HEK293 (cell line): ENCODE measurements at regions not wholly inside any gene's neighbourhood (a gene's known extent, or its start where the extent isn't known, plus 50 kb on each side); places are given as distances from the start of the nearest gene placed in this dataset.

Source experiments
- CTCF ChIA-PET: fragments of 350-600 bp; formaldehyde crosslinking; extraction: SDS; loops from one replicate; lab custom pipeline; 2021; ENCODE audit warnings: antibody characterized with exemption; lab: Yijun Ruan, JAX
- POLR2A ChIA-PET: fragments of 300-600 bp; formaldehyde crosslinking; extraction: SDS; loops from one replicate; lab custom pipeline; 2020; ENCODE audit warnings: antibody characterized with exemption, inconsistent platforms; lab: Yijun Ruan, JAX
- H3K27ac ChIP-seq: fragments of 200-500 bp; sonication (Bioruptor generic); 2 replicates; pipeline ENCODE4 v1.5.1; 2014; ENCODE audit warnings: low read depth, low read length, control low read depth, inconsistent platforms; ENCODE audit errors: extremely low read depth
- H3K36me3 ChIP-seq, 2 experiments: fragments of 200-500 bp in 1 of 2; sonication (Bioruptor generic) in 1 of 2; 1 replicate in 1 of 2; 2 replicates in 1 of 2; pipeline ENCODE4 v1.5.1; 2014 to 2017; ENCODE audit warnings: inconsistent platforms in 2 of 2, low read length in 2 of 2; ENCODE audit not compliant: control insufficient read depth in 2 of 2, insufficient read depth in 1 of 2
- H3K4me1 ChIP-seq: fragments of 200-500 bp; sonication (Bioruptor generic); 2 replicates; pipeline ENCODE4 v1.5.1; 2014; ENCODE audit warnings: mild to moderate bottlenecking, low read length, inconsistent platforms; ENCODE audit not compliant: control insufficient read depth, insufficient read depth
- H3K4me3 ChIP-seq: 2 replicates; pipeline ENCODE4 v1.5.1; 2011; ENCODE audit warnings: low read depth, mild to moderate bottlenecking, control low read depth, low read length, moderate library complexity
- H3K9me3 ChIP-seq: fragments of 200-500 bp; sonication (Bioruptor generic); 2 replicates; pipeline ENCODE4 v1.5.1; 2014; ENCODE audit warnings: low read depth, low read length, inconsistent platforms; ENCODE audit not compliant: control insufficient read depth, insufficient read depth
- KLF10 ChIP-seq: fragments of 450-650 bp; IDR thresholded peaks from 2 replicates; pipeline ENCODE4 v1.5.1; 2018; ENCODE audit warnings: missing biosample characterization, mild to moderate bottlenecking, missing genetic modification characterization
- KLF9 ChIP-seq: fragments of 450-650 bp; formaldehyde crosslinking; IDR thresholded peaks from 2 replicates; pipeline ENCODE4 v1.5.1; 2016; ENCODE audit warnings: missing biosample characterization, missing genetic modification characterization, low read depth
- MZF1 ChIP-seq: fragments of 450-650 bp; formaldehyde crosslinking; IDR thresholded peaks from 2 replicates; pipeline ENCODE4 v1.5.1; 2017; ENCODE audit warnings: missing biosample characterization, missing genetic modification characterization, borderline replicate concordance
- SCRT1 ChIP-seq: fragments of 450-650 bp; formaldehyde crosslinking; IDR thresholded peaks from 2 replicates; pipeline ENCODE4 v1.5.1; 2016; ENCODE audit warnings: missing biosample characterization, missing genetic modification characterization, borderline replicate concordance
- SP3 ChIP-seq: fragments of 450-650 bp; formaldehyde crosslinking; IDR thresholded peaks from 2 replicates; pipeline ENCODE4 v1.5.1; 2016; ENCODE audit warnings: missing biosample characterization, missing genetic modification characterization
- ZNF157 ChIP-seq: fragments of 450-650 bp; formaldehyde crosslinking; IDR thresholded peaks from 2 replicates; pipeline ENCODE4 v1.5.1; 2016; ENCODE audit warnings: missing biosample characterization, missing genetic modification characterization
- ZNF202 ChIP-seq: fragments of 450-650 bp; formaldehyde crosslinking; IDR thresholded peaks from 2 replicates; pipeline ENCODE4 v1.5.1; 2016; ENCODE audit warnings: missing biosample characterization, missing genetic modification characterization, borderline replicate concordance
- ZNF274 ChIP-seq, 2 experiments: fragments of 200-500 bp in 1 of 2; fragments of 450-650 bp in 1 of 2; sonication (Bioruptor generic) in 1 of 2; formaldehyde crosslinking in 1 of 2; IDR thresholded peaks; 2 replicates each; pipeline versions ENCODE4 v1.5.1 to v1.6.1; 2014 to 2016; ENCODE audit warnings: borderline replicate concordance in 1 of 2, inconsistent platforms in 1 of 2, low read length in 1 of 2, missing biosample characterization in 1 of 2, missing genetic modification characterization in 1 of 2
- ZNF341 ChIP-seq: fragments of 450-650 bp; formaldehyde crosslinking; IDR thresholded peaks from 2 replicates; pipeline ENCODE4; 2016; ENCODE audit warnings: low read depth, missing biosample characterization, missing genetic modification characterization
- ZNF366 ChIP-seq: fragments of 450-650 bp; formaldehyde crosslinking; conservative IDR thresholded peaks from 2 replicates; pipeline ENCODE4 v1.5.1; 2016; ENCODE audit warnings: missing biosample characterization, missing genetic modification characterization
- ZNF37A ChIP-seq: fragments of 450-650 bp; IDR thresholded peaks from 2 replicates; pipeline ENCODE4 v1.5.1; 2018; ENCODE audit warnings: missing biosample characterization, missing genetic modification characterization
- ZNF426 ChIP-seq: fragments of 450-650 bp; formaldehyde crosslinking; IDR thresholded peaks from 2 replicates; pipeline ENCODE4 v1.5.1; 2017; ENCODE audit warnings: missing biosample characterization, missing genetic modification characterization, mild to moderate bottlenecking, inconsistent platforms, moderate library complexity
- ZNF510 ChIP-seq: fragments of 450-650 bp; formaldehyde crosslinking; IDR thresholded peaks from 2 replicates; pipeline ENCODE4 v1.5.1; 2018; ENCODE audit warnings: mild to moderate bottlenecking, missing genetic modification characterization, missing biosample characterization; ENCODE audit not compliant: insufficient replicate concordance
- ZNF549 ChIP-seq: fragments of 450-650 bp; IDR thresholded peaks from 2 replicates; pipeline ENCODE4 v1.5.1; 2018; ENCODE audit warnings: missing biosample characterization, missing genetic modification characterization, mild to moderate bottlenecking, inconsistent platforms, moderate library complexity
- ZNF558 ChIP-seq: fragments of 450-650 bp; formaldehyde crosslinking; IDR thresholded peaks from 2 replicates; pipeline ENCODE4 v1.5.1; 2016; ENCODE audit warnings: missing biosample characterization, missing genetic modification characterization
- ZNF571 ChIP-seq: fragments of 450-650 bp; formaldehyde crosslinking; IDR thresholded peaks from 2 replicates; pipeline ENCODE4 v1.5.0; 2017; ENCODE audit warnings: missing biosample characterization, missing genetic modification characterization
- ZNF600 ChIP-seq: fragments of 450-650 bp; formaldehyde crosslinking; IDR thresholded peaks from 2 replicates; pipeline ENCODE4 v1.5.1; 2016; ENCODE audit warnings: missing biosample characterization, missing genetic modification characterization
- ZNF629 ChIP-seq: fragments of 450-650 bp; formaldehyde crosslinking; IDR thresholded peaks from 2 replicates; pipeline ENCODE4 v1.5.1; 2017; ENCODE audit warnings: missing biosample characterization, missing genetic modification characterization
- ZNF658 ChIP-seq: fragments of 450-650 bp; formaldehyde crosslinking; IDR thresholded peaks from 2 replicates; pipeline ENCODE4; 2016; ENCODE audit warnings: missing biosample characterization, missing genetic modification characterization
- ZNF768 ChIP-seq: fragments of 450-650 bp; formaldehyde crosslinking; IDR thresholded peaks from 2 replicates; pipeline ENCODE4 v1.5.1; 2018; ENCODE audit warnings: missing biosample characterization, mild to moderate bottlenecking, missing genetic modification characterization
- ZNF776 ChIP-seq: fragments of 450-650 bp; formaldehyde crosslinking; IDR thresholded peaks from 2 replicates; pipeline ENCODE4 v1.5.0; 2017; ENCODE audit warnings: missing biosample characterization, missing genetic modification characterization, borderline replicate concordance
- ZNF785 ChIP-seq: fragments of 450-650 bp; formaldehyde crosslinking; IDR thresholded peaks from 2 replicates; pipeline ENCODE4 v1.5.1; 2016; ENCODE audit warnings: missing biosample characterization, missing genetic modification characterization
- ZNF792 ChIP-seq: fragments of 450-650 bp; formaldehyde crosslinking; IDR thresholded peaks from 2 replicates; pipeline ENCODE4 v1.5.1; 2016; ENCODE audit warnings: missing biosample characterization, missing genetic modification characterization
- TF ChIP-seq, protein P1 (sequence below): fragments of 450-650 bp; formaldehyde crosslinking; IDR thresholded peaks from 2 replicates; pipeline ENCODE4 v1.5.1; 2016; ENCODE audit warnings: missing biosample characterization, missing genetic modification characterization
- TF ChIP-seq, protein P2 (sequence below): fragments of 450-650 bp; formaldehyde crosslinking; IDR thresholded peaks from 2 replicates; pipeline ENCODE4 v1.5.1; 2017; ENCODE audit warnings: missing biosample characterization, missing genetic modification characterization
- TF ChIP-seq, protein P3 (sequence below): fragments of 450-650 bp; formaldehyde crosslinking; IDR thresholded peaks from 2 replicates; pipeline ENCODE4 v1.5.1; 2016; ENCODE audit warnings: missing biosample characterization, missing genetic modification characterization
- TF ChIP-seq, protein P4 (sequence below): fragments of 450-650 bp; formaldehyde crosslinking; IDR thresholded peaks from 2 replicates; pipeline ENCODE4 v1.5.1; 2016; ENCODE audit warnings: missing biosample characterization, missing genetic modification characterization

DNA sequence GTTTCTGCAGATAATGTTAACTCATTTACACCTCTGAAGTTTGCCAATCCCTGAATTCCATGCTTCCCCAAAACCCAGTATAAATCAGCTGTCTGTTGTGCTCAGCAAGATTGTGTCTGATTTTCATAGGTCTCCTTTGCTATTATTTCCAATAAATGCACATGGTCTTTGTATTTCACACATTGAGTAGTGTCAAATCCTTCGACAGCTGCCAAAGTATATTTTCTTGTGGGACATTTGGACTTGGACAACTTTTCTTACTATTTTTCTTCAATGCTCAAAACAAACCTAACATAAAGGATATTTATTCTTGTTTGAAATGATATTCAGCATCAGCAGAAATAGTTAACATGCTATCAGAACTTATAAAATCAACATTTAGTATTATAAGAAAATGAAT lies 406.1 kb upstream of the OR4E1 start (continued):
- TF ChIP-seq MZF1 (tag by site-specific recombination) (no peak), ZNF426 (no peak), ZNF37A (tag by site-specific recombination) (no peak), ZNF792 (tag by site-specific recombination) (no peak)
- TF ChIP-seq, protein P1, sequence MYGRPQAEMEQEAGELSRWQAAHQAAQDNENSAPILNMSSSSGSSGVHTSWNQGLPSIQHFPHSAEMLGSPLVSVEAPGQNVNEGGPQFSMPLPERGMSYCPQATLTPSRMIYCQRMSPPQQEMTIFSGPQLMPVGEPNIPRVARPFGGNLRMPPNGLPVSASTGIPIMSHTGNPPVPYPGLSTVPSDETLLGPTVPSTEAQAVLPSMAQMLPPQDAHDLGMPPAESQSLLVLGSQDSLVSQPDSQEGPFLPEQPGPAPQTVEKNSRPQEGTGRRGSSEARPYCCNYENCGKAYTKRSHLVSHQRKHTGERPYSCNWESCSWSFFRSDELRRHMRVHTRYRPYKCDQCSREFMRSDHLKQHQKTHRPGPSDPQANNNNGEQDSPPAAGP = no peak
- TF ChIP-seq, protein P2, sequence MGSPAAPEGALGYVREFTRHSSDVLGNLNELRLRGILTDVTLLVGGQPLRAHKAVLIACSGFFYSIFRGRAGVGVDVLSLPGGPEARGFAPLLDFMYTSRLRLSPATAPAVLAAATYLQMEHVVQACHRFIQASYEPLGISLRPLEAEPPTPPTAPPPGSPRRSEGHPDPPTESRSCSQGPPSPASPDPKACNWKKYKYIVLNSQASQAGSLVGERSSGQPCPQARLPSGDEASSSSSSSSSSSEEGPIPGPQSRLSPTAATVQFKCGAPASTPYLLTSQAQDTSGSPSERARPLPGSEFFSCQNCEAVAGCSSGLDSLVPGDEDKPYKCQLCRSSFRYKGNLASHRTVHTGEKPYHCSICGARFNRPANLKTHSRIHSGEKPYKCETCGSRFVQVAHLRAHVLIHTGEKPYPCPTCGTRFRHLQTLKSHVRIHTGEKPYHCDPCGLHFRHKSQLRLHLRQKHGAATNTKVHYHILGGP (tag by site-specific recombination) = no peak

DNA sequence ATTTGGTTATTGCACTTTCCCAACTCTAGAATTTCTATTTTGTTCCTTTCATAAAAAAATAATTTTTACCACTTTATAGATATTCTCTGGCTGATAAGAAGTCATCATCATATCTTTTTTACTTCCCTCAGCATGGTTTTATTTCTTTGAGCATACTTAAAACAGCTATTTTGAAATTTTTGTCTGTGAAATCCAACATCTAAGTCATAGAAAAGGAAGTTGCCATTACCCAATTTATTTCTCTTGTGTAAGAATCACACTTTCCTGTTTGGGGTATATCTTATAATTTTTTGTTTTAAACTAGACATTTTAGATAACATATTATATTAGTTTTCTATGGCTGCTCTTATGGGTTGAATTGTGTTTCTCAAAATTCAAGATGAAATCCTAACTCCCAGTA lies 400.2 kb upstream of the OR4E1 start:
- no peak for TF ChIP-seq ZNF785 (tag by site-specific recombination)
- TF ChIP-seq ZNF549 (tag by site-specific recombination) = no peak
- no peak for TF ChIP-seq ZNF341 (tag by site-specific recombination)
- TF ChIP-seq ZNF202 (tag by site-specific recombination) = no peak
- TF ChIP-seq SCRT1 (tag by site-specific recombination) = no peak
- H3K4me3 ChIP-seq = no peak overlapping the region
- H3K9me3 ChIP-seq = no peaks in the 10 kb centered on the region
- H3K4me1 ChIP-seq = no peaks in the 10 kb centered on the region
- H3K36me3 ChIP-seq = no peaks in the 10 kb centered on the region
- ChIA-PET CTCF (no interaction called here), POLR2A (no interaction called here)
- H3K27ac ChIP-seq = no peak overlapping the region

DNA sequence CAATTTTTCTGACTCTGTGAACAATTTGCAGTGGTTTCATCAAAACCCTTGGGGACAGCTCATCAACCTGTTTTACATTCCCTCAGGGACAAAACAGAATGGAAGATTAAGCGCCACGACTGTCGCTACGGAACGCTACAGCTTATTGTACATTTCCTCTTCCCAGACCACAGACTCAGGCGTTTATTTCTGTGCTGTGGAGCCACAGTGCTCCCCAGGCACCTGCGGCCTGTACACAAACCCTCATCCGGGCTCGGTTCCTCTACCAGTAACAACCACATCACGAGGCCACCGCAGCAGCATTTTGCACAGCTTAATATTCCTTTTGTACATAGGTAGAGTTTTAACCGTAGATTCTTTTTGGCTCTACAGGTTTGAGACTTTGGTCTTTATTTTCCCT lies 397.4 kb upstream of the OR4E1 start:
- Histone ChIP-seq H3K4me1 (no peaks in the 10 kb centered on the region), H3K27ac (no peak overlapping the region), H3K4me3 (no peak overlapping the region), H3K9me3 (no peaks in the 10 kb centered on the region)
- POLR2A ChIA-PET = no interaction called here
- TF ChIP-seq SP3 = no peak
- TF ChIP-seq ZNF366 = no peak
- TF ChIP-seq ZNF658 (tag by site-specific recombination) = no peak
- TF ChIP-seq, protein P3, sequence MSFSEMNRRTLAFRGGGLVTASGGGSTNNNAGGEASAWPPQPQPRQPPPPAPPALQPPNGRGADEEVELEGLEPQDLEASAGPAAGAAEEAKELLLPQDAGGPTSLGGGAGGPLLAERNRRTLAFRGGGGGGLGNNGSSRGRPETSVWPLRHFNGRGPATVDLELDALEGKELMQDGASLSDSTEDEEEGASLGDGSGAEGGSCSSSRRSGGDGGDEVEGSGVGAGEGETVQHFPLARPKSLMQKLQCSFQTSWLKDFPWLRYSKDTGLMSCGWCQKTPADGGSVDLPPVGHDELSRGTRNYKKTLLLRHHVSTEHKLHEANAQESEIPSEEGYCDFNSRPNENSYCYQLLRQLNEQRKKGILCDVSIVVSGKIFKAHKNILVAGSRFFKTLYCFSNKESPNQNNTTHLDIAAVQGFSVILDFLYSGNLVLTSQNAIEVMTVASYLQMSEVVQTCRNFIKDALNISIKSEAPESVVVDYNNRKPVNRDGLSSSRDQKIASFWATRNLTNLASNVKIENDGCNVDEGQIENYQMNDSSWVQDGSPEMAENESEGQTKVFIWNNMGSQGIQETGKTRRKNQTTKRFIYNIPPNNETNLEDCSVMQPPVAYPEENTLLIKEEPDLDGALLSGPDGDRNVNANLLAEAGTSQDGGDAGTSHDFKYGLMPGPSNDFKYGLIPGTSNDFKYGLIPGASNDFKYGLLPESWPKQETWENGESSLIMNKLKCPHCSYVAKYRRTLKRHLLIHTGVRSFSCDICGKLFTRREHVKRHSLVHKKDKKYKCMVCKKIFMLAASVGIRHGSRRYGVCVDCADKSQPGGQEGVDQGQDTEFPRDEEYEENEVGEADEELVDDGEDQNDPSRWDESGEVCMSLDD = no peak
- no peak for TF ChIP-seq ZNF629
- no peak for TF ChIP-seq ZNF274 (IDR thresholded peaks at IDR 0.05; ENCODE audit: low read length)
- TF ChIP-seq ZNF274 (tag by site-specific recombination; IDR thresholded peaks at IDR 0.05; ENCODE audit: borderline replicate concordance) = no peak
- TF ChIP-seq, protein P4, sequence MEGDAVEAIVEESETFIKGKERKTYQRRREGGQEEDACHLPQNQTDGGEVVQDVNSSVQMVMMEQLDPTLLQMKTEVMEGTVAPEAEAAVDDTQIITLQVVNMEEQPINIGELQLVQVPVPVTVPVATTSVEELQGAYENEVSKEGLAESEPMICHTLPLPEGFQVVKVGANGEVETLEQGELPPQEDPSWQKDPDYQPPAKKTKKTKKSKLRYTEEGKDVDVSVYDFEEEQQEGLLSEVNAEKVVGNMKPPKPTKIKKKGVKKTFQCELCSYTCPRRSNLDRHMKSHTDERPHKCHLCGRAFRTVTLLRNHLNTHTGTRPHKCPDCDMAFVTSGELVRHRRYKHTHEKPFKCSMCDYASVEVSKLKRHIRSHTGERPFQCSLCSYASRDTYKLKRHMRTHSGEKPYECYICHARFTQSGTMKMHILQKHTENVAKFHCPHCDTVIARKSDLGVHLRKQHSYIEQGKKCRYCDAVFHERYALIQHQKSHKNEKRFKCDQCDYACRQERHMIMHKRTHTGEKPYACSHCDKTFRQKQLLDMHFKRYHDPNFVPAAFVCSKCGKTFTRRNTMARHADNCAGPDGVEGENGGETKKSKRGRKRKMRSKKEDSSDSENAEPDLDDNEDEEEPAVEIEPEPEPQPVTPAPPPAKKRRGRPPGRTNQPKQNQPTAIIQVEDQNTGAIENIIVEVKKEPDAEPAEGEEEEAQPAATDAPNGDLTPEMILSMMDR (tag by site-specific recombination) = no peak
- TF ChIP-seq ZNF776 (tag by site-specific recombination) = no peak
- TF ChIP-seq KLF9 = no peak
- TF ChIP-seq ZNF768 (tag by site-specific recombination) = no peak
- no peak for TF ChIP-seq ZNF157 (tag by site-specific recombination)
- no peak for TF ChIP-seq ZNF600 (tag by site-specific recombination)
- no peak for TF ChIP-seq ZNF558
- TF ChIP-seq ZNF510 = no peak
- no peak for TF ChIP-seq KLF10
- no peak for TF ChIP-seq ZNF571 (tag by site-specific recombination)
- TF ChIP-seq, all 188 proteins: peak for 0
- CTCF ChIA-PET = interaction anchor here (0.6 to 2.4 kb wide), 2 partner anchors 24 to 490 kb away, joined by 3 to 12 read pairs; no protein-coding TSS in a partner anchor
- no peaks in the 10 kb centered on the region for H3K36me3 ChIP-seq
